ENCODE measurements at regions not wholly inside any gene's neighbourhood (a gene's known extent, or its start where the extent isn't known, plus 50 kb on each side); places are given as distances from the start of the nearest gene placed in this dataset.
"Not testable (repeated sequence)": the region's sequence is repeated elsewhere in the genome, so short reads cannot be mapped to it uniquely, and the experiment has no call there.

- DNase-seq = no peak
Measured at GRCh38 chr10:51000164-51000563, 74.1 kb upstream of the PRKG1 start.

DNA sequence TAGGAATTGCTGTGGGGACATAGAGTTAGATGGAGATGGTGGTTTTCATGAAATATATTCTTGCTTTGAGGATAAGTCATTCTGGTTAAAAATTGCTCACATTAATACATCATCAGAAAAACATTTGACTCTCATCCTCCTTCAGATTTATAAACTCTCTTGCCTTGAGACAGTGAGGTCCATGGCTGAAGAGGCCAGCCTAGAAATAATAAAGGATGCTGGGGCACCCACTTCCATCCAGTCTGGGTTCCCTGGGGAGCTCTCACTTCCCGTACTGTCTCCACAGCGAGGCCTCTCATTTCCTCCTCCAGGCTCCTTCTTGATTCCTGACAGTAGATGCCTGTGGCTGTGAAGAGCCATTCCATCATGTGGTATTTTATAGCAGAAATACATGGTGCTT lies 73.3 kb upstream of the PRKG1 start:
- no peak for DNase-seq

GRCh38 chr10:51001587-51001986 lies 72.7 kb upstream of the PRKG1 start:
- peak; percentile 32 for DNase-seq

DNA sequence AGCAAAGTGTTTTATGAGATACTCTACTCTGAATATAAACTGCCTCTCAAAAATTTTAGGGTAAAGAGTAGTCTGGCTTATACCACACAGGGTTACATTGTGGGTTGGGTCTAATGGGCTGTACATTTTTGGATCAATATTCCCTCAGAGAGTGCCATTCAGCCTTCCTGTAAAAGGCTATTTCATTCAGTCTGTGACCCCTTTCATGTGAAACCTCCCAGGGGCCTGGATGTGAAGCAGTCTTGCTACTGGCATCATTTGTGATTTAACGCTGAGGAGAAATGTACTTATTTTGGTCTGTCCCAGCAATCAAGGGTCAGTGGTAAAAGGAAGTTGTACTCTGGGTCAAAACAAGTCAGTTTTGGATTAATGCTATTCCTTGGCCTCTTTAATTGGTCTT lies 71.8 kb upstream of the PRKG1 start:
- DNase-seq = no peak

DNA sequence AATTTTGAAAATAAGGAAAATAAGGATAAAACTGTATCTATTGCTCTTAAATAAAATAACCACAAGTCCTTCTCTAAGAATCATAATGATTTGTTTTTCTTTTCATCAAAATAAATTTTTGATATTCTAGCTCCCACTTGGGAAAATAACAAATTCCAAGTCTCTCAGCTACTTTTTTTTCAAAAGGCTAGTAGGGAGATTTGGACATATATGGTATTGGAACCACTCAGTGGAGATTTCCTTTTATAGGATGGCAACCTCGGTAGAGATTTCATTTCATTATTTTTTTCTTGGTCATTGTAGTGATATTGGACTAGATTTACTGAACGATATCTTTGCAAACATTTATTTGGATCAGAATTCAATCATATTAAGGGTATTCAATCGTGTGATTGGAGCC lies 69.5 kb upstream of the PRKG1 start:
- no peak for DNase-seq

- no peak for DNase-seq
Measured at GRCh38 chr10:51005551-51005950, 68.7 kb upstream of the PRKG1 start.

DNA sequence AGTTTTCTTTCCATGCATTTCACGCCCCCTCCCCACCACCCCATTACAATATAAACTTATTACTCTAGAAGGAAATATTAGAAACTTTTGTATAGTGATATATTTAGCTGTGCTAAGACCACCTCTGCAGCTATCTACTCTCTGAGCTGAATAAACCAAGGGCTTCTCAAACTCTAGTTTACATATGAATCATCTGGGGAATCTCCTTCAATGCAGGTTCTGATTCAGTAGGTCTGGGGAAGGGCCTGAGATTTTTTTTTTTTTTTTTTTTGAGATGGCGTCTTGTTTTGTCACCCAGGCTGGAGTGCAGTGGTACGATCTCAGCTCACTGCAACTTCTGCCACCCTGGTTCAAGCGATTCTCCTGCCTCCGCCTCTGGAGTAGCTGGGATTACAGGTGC lies 67.6 kb upstream of the PRKG1 start:
- no peak for DNase-seq

DNA sequence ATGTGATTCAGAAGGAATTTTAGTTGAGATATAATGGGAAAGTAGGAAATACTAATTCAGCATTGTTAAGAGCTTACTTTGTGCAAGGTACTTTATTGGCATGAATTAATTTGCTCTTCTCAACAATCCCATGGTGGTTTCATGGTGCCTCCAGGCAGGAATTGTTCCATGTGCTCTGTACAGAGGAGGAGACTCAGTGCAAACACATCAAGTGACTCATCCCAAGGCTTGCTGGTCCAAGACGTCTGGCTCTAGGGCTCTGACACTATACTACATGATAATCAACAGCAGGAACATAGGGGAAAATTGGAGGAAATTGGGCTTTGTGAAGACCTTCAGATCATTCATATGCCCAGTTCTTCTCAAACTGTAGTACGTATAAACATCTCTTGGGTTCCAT lies 66.5 kb upstream of the PRKG1 start:
- no peak for DNase-seq

DNA sequence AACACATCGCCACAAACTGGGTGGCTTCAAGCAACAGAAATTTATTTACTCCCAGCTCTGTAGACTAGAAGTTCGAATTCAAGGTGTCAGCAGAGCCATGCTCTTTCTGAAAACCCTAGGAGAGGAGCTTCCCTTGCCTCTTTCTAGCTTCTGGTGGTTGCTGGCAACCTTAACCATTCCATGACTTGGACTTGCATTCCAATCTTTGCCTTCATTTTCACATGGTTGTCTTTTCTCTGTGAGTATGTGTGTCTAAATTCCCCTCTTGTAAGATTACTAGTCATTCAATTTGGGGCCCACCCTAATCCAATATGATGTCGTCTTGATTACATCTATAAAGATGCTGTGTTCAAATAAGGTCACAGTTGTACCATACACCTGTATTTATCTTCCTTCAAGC lies 65.9 kb upstream of the PRKG1 start:
- DNase-seq = no peak

DNA sequence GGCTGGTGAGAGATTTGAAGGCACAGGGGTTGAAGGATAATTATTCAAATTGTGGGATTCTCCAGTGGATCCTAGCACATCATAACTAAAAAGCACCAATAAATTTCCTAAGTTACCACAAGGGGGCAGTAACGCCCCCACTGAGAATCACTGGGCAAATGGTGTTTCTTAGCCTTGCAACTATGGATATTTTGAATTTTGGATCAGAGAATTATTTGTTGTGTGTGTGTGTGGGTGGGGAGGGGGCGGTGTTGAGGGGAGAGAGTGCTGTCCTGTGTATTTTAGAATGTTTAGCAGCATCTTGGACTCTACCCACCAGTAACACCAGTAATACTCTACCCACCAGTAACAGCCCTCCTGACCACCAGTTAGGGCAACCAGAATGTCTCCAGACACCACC lies 63.3 kb upstream of the PRKG1 start:
- peak; percentile 56 for DNase-seq

GRCh38 chr10:51012073-51012472 lies 62.2 kb upstream of the PRKG1 start:
- DNase-seq = no peak

DNA sequence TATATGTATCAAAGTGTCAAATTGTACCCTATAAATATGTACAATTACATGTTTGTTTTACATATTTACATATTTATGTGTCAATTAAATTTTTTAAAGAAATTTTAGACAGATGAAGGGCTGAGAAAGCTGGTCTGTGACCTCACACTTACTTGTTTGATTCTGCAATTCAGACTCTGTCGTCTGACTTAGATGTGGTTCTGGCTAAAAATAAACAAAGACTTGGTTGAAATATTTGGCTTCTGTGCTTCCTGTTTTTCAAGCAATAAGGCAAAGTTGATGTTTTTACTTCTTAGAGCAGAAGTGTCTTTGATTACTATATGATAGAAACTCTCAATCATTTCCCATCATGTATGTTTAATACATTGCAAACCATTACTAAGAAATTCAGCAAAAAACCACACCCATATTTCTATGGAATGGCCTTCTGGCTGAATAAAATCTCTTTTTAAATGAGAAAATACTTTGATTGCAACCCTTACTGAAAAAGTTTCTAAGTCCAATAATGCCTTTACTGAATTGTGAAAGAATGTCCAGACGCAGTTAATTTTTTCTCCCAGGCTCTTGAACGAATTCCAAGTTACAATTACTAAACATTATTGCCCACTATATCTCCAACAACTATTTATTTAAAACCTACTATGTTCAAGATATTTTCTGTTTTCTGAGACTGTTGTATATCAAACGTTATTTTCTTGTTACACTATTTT lies 59.5 kb upstream of the PRKG1 start:
- DNase-seq = no peak

DNA sequence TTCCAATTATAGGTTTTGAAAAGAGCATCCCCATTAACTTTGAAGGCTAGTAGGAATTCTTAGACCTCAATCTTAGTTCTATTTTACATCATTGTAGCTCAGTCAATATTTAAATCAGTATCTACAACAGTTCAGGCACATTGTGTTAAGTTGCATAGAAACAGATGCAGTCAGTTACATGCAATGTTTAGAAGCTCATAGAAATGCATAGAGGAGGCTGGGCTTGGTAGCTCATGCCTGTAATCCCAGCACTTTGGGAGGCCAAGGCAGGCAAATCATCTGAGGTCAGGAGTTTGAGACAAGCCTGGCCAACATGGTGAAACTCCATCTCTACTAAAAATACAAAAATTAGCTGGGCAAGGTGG lies 58.9 kb upstream of the PRKG1 start:
- DNase-seq = not testable (repeated sequence)

DNA sequence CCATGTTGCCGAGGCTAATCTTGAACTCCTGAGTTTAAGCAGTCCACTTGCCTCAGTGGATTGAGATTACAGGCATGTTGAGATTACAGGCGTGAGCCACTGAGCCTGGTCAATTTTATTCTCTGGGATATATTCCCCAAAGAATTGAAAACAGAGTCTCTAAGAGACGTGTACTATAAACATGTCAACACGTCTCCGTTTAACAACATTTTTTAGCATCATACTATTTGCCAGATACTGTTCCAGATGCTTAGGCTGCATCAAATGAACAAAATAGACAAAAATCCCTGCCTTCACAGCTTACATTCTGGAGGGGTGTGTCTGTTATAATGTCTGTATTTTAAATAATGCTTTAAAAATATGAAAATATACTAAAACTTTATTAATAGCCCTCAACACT lies 54.1 kb upstream of the PRKG1 start:
- DNase-seq = no peak

GRCh38 chr10:51022933-51023585 lies 51.2 kb upstream of the PRKG1 start:
- DNase-seq = no peak

- no peak for DNase-seq
Measured at GRCh38 chr10:51023636-51024035, 50.7 kb upstream of the PRKG1 start.

All from midbrain (tissue), 1 donor.